CD14-positive monocyte (primary cell): ENCODE measurements at regions not wholly inside any gene's neighbourhood (a gene's known extent, or its start where the extent isn't known, plus 50 kb on each side); places are given as distances from the start of the nearest gene placed in this dataset.

Experiments used
- DNase-seq, 3 donors: peaks; one replicate each; pipeline ENCODE4 v3.0.0-alpha.2; 2011 to 2022
- H2AFZ ChIP-seq: 2 replicates; pipeline ENCODE4 v1.6.0; 2012; ENCODE audit warnings: mild to moderate bottlenecking, low read depth, low read length, inconsistent platforms; ENCODE audit not compliant: insufficient read depth, poor library complexity, severe bottlenecking
- H3K27ac ChIP-seq, 2 donors: 1 replicate in 1 of 2; 2 replicates in 1 of 2; pipeline ENCODE4 v1.5.1; 2012 to 2013; ENCODE audit warnings: low read length in 2 of 2, control low read depth in 1 of 2, inconsistent platforms in 1 of 2, low read depth in 1 of 2, mild to moderate bottlenecking in 1 of 2
- H3K27me3 ChIP-seq, 2 donors: one replicate each; pipeline versions ENCODE4 v1.6.0 to v1.6.1; 2011 to 2013; ENCODE audit warnings: low read length in 2 of 2; ENCODE audit not compliant: control insufficient read depth in 2 of 2, insufficient read depth in 2 of 2
- H3K36me3 ChIP-seq, 2 donors: replicated peaks in 1 of 2; 1 replicate in 1 of 2; 2 replicates in 1 of 2; pipeline versions ENCODE4 v1.5.1 to v1.6.1; 2012 to 2013; ENCODE audit warnings: low read length in 2 of 2, control low read depth in 1 of 2, inconsistent platforms in 1 of 2, mild to moderate bottlenecking in 1 of 2; ENCODE audit not compliant: insufficient read depth in 2 of 2, control insufficient read depth in 1 of 2
- H3K4me1 ChIP-seq, 2 donors: 1 replicate in 1 of 2; 2 replicates in 1 of 2; pipeline versions ENCODE4 v1.5.1 to v1.6.1; 2012 to 2013; ENCODE audit warnings: low read length in 2 of 2, control low read depth in 1 of 2, inconsistent platforms in 1 of 2, mild to moderate bottlenecking in 1 of 2, moderate library complexity in 1 of 2; ENCODE audit not compliant: insufficient read depth in 2 of 2, control insufficient read depth in 1 of 2
- H3K4me2 ChIP-seq: replicated peaks from 2 replicates; pipeline ENCODE3; 2012; ENCODE audit warnings: low read length, moderate library complexity, mild to moderate bottlenecking; ENCODE audit not compliant: poor library complexity, severe bottlenecking; ENCODE audit errors: extremely low read depth
- H3K4me3 ChIP-seq, 3 experiments: fragments of 200-600 bp in 1 of 3; sonication (generic) in 1 of 3; replicated peaks in 1 of 3; 1 replicate in 2 of 3; 2 replicates in 1 of 3; pipeline ENCODE4 v1.5.1; 2011 to 2013; ENCODE audit warnings: low read length in 3 of 3, mild to moderate bottlenecking in 3 of 3, control low read depth in 2 of 3, low read depth in 2 of 3, inconsistent platforms in 1 of 3, moderate library complexity in 1 of 3
- H3K79me2 ChIP-seq: 2 replicates; pipeline ENCODE4 v1.6.0; 2012; ENCODE audit warnings: mild to moderate bottlenecking, control low read depth, inconsistent platforms, low read length, moderate library complexity; ENCODE audit not compliant: insufficient read depth
- H3K9ac ChIP-seq: 2 replicates; pipeline ENCODE4 v1.6.0; 2017; ENCODE audit warnings: low read length, mild to moderate bottlenecking; ENCODE audit not compliant: insufficient read depth, poor library complexity, severe bottlenecking
- H3K9me3 ChIP-seq, 2 donors: replicated peaks in 1 of 2; 1 replicate in 1 of 2; 2 replicates in 1 of 2; pipeline versions ENCODE4 v1.5.1 to v1.6.1; 2012 to 2013; ENCODE audit warnings: low read length in 2 of 2, control low read depth in 1 of 2; ENCODE audit not compliant: control insufficient read depth in 1 of 2, insufficient read depth in 1 of 2
- H4K20me1 ChIP-seq: 2 replicates; pipeline ENCODE4 v1.6.0; 2012; ENCODE audit warnings: mild to moderate bottlenecking, low read length, control low read depth, moderate library complexity; ENCODE audit not compliant: insufficient read depth
- H3K27ac Mint-ChIP-seq, 7 donors: one replicate each; pipeline ENCODE4 v1.8.0; 2020; ENCODE audit warnings: mild to moderate bottlenecking in 7 of 7, mixed read lengths in 7 of 7, moderate library complexity in 6 of 7, inconsistent platforms in 2 of 7
- H3K27me3 Mint-ChIP-seq, 3 donors: one replicate each; pipeline ENCODE4 v1.8.0; 2021 to 2022; ENCODE audit warnings: low read depth in 3 of 3, mild to moderate bottlenecking in 3 of 3, mixed read lengths in 3 of 3, moderate library complexity in 3 of 3, inconsistent platforms in 1 of 3
- H3K36me3 Mint-ChIP-seq, 2 donors: one replicate each; pipeline ENCODE4 v1.8.0; 2020; ENCODE audit warnings: mixed read lengths in 2 of 2, inconsistent platforms in 1 of 2, mild to moderate bottlenecking in 1 of 2
- H3K4me1 Mint-ChIP-seq: one replicate; pipeline ENCODE4 v1.8.0; 2020; ENCODE audit warnings: mild to moderate bottlenecking, mixed read lengths
- H3K4me3 Mint-ChIP-seq, 2 donors: one replicate each; pipeline ENCODE4 v1.8.0; 2020; ENCODE audit warnings: mild to moderate bottlenecking in 2 of 2, mixed read lengths in 2 of 2, moderate library complexity in 1 of 2
- H3K9me3 Mint-ChIP-seq, 7 donors: one replicate each; pipeline ENCODE4 v1.8.0; 2020 to 2022; ENCODE audit warnings: mixed read lengths in 7 of 7, mild to moderate bottlenecking in 6 of 7, moderate library complexity in 6 of 7, inconsistent platforms in 2 of 7
- CTCF ChIP-seq: fragments of 200-600 bp; IDR thresholded peaks from one replicate; pipeline ENCODE4 v1.8.0; 2022; ENCODE audit warnings: antibody characterized with exemption, mild to moderate bottlenecking
- whole genome bisulfite sequencing: methylation state at CpG from one replicate; pipeline ENCODE4 v1.1.5; 2013; ENCODE audit warnings: missing lambda C conversion rate; ENCODE audit not compliant: insufficient coverage; 5-methylcytosine and 5-hydroxymethylcytosine counted together
- intact Hi-C, 2 donors: fragments of 100-400 bp; cut with micrococcal nuclease; formaldehyde crosslinking; loops; one replicate each; pipeline versions ENCODE4 v1.15.0 to v1.15.1; 2023

GRCh38 chr5:89253666-89254352 is 370.8 kb upstream of the MEF2C start:
- Mint-ChIP-seq H3K4me1 (peaks cover 2% of the 10 kb centered on the region), H3K27me3 (peaks cover 0 to 1% (median 1%) of the 10 kb centered on the region in 3 donors), H3K9me3 (peaks cover 0 to 6% (median 2%) of the 10 kb centered on the region in 7 donors), H3K36me3 (no peaks in the 10 kb centered on the region), H3K27ac (no peak overlapping the region), H3K4me3 (no peak overlapping the region)
- Histone ChIP-seq H3K27me3 (no peaks in the 10 kb centered on the region), H2AFZ (peak overlapping the region; percentile 10), H3K27ac (no peak overlapping the region), H3K36me3 (no peaks in the 10 kb centered on the region), H4K20me1 (no peaks in the 10 kb centered on the region), H3K4me2 (no peak overlapping the region), H3K4me1 (no peaks in the 10 kb centered on the region), H3K4me3 (no peak overlapping the region), H3K9ac (no peak overlapping the region), H3K79me2 (no peaks in the 10 kb centered on the region), H3K9me3 (no peaks in the 10 kb centered on the region)
- WGBS: 100% methylated on average over 2 of the region's 5 CpGs
- intact Hi-C loops: no loop called here
- TF ChIP-seq CTCF: no peak
- no peak for DNase-seq

- no peak overlapping the region for H3K4me3 ChIP-seq
- no peak overlapping the region for H3K27ac ChIP-seq
- WGBS: 100% methylated on average over 1 of the region's 1 CpG
- no peak overlapping the region for H3K9ac ChIP-seq
- H3K9me3 ChIP-seq: no peaks in the 10 kb centered on the region
- no peaks in the 10 kb centered on the region for H3K79me2 ChIP-seq
- no peak overlapping the region for H2AFZ ChIP-seq
- Mint-ChIP-seq H3K36me3 (no peaks in the 10 kb centered on the region), H3K27me3 (peaks cover 0 to 1% (median 0%) of the 10 kb centered on the region in 3 donors), H3K4me3 (peak overlapping the region in 1 of 2 donors; percentile 58), H3K27ac (no peak overlapping the region), H3K9me3 (peaks cover 0 to 4% (median 0%) of the 10 kb centered on the region in 7 donors), H3K4me1 (peaks cover 14% of the 10 kb centered on the region)
- no peaks in the 10 kb centered on the region for H3K27me3 ChIP-seq
- H3K4me1 ChIP-seq: peaks cover 5 to 18% of the 10 kb centered on the region in 2 donors
- peak in 2 of 3 donors; percentile 11 to 14 for DNase-seq
- no peaks in the 10 kb centered on the region for H3K36me3 ChIP-seq
- intact Hi-C loops: no loop called here
- TF ChIP-seq CTCF: no peak
- H4K20me1 ChIP-seq: no peaks in the 10 kb centered on the region
- H3K4me2 ChIP-seq: peak overlapping the region; percentile 34
Measured at GRCh38 chr5:89246864-89247263, 363.9 kb upstream of the MEF2C start.
